Erythroblast (primary cell): ENCODE measurements at regions not wholly inside any gene's neighbourhood (a gene's known extent, or its start where the extent isn't known, plus 50 kb on each side); places are given as distances from the start of the nearest gene placed in this dataset.
"Not testable (repeated sequence)": the region's sequence is repeated elsewhere in the genome, so short reads cannot be mapped to it uniquely, and the experiment has no call there.

Source experiments
- DNase-seq, 2 experiments: peaks; one replicate each; lab custom pipeline; 2025; lab: John Stamatoyannopoulos, UW
- GATA1 ChIP-seq: IDR thresholded peaks from 2 replicates; pipeline ENCODE4 v1.6.1; 2011; ENCODE audit warnings: low read depth, mild to moderate bottlenecking, control low read depth, low read length, moderate library complexity
- POLR2A ChIP-seq: IDR thresholded peaks from 2 replicates; pipeline ENCODE4 v1.6.1; 2011; ENCODE audit warnings: mild to moderate bottlenecking, low read length

- no peak for DNase-seq
- TF ChIP-seq POLR2A, result no peak
- TF ChIP-seq GATA1, result no peak
Observed at GRCh38 chr2:106307860-106308259, 113.8 kb upstream of the UXS1 start.

- no peak for DNase-seq
- TF ChIP-seq POLR2A, result no peak
- no peak for TF ChIP-seq GATA1
Observed at GRCh38 chr2:106306387-106306786, 112.3 kb upstream of the UXS1 start.

DNA sequence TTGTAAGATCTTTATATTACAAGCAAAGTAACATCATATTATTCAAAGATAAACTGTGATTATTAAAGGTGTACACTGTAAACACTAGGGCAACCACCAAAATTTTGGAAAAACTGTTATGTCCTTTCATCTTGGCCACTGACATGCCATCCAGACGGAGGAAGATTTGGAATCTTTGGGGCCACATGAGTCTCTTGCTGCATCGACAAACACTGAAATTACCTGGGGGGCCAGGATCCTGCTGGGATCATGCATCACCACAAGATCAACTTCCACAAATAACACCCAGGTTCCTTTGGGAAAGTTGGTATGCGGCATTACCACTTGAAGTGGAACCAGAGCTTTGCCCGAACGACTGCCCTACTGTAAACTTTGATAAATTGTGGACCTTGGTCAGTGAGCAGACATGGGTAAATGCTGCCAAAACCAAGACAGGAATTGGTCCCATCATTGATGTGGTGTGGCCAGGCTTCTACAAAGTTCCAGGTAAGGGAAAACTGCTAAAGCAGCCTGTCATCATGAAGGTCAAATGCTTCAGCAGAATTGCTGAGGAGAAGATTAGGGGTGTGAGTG is 110.6 kb upstream of the UXS1 start:
- no peak for TF ChIP-seq GATA1
- TF ChIP-seq POLR2A, result no peak
- DNase-seq, result no peak

GRCh38 chr2:106299696-106300095 is 105.6 kb upstream of the UXS1 start:
- no peak for DNase-seq
- TF ChIP-seq POLR2A, result no peak
- TF ChIP-seq GATA1, result no peak

GRCh38 chr2:106296182-106296815 is 102.2 kb upstream of the UXS1 start:
- TF ChIP-seq GATA1, result no peak
- no peak for TF ChIP-seq POLR2A
- DNase-seq, result no peak

DNA sequence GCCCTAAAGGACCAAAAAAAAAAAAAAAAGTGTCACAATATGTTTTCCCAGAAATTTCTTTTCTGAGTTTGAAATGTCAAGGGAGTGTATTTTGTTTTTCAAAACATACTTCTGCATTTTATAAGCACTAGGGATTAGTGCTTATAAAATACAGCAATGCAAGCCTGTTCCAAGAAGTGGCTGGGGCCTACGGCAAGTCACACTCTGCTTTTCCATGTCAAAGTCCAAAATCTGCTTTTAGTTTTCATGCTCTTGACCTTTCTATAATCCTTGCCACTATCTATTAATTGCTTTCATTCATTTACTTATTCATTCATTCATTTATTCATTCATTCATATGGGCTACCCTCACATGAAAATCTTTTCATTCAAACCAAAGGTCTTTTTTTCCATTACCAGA is 100.1 kb upstream of the UXS1 start:
- DNase-seq, result no peak
- no peak for TF ChIP-seq GATA1
- TF ChIP-seq POLR2A, result no peak

DNA sequence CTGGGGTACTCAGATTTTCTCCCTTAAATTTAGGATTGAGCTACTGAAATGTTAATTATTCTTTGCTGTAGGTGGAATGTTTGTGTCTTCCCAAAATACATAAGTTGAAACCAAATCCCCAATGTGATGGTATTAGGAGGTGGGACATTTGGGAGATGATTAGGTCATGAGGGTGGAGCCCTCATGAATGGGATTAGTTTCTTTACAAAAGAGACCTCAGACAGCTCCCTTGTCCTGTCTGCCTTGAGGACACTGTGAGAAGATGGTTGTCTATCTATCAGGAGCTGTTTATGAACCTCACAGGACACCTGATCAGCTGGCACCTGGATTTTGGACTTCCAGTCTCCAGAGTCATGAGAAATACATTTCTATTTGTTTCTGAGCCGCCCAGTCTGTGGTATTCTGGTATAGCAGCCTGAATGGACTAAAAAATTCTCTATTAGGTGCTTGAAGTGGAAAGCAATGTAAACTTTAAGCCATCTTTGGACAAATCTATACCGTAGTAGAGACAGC is 99.2 kb upstream of the UXS1 start:
- TF ChIP-seq GATA1, result no peak
- TF ChIP-seq POLR2A, result no peak

DNA sequence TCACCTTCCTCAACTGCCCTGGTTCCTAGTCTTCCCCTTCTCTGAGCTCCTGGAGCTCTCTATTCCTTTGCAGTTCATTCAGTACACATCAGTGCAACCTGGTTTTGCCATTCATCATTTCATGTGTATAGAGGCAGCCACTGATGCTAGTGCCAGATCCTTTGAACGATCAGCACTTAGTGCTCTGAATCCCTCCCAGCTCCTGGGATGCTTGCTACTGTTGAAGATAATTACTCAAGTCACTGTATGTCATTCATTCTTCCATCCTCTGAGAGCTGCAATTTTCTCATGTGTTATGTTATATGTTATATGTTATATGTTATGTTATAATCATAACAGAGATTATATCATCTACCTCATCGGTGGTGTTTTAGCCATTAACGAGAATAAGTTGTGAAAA is 98.5 kb upstream of the UXS1 start:
- TF ChIP-seq POLR2A (no peak), GATA1 (no peak)
- DNase-seq, result no peak

More for the DNA sequence above, 99.2 kb upstream of the UXS1 start:
- no peak for DNase-seq

DNA sequence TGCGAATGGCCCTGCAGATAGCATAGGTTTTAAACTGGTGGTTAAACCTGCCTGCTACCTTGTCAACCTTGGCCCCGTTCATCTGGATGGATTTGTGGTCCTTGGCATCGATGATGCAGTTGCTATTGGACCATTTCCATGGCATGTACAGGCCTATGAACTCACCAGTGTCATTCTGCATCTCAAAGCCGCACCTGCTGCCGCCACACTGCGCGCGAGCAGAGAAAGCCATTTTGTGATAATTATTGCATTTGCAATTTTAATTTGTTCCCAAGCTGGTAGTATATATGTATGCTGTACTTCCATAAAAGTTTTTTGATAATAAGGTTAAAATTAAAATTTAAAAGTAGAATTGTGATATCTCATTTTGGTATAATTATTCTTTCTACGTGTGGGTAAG is 94.8 kb upstream of the UXS1 start:
- DNase-seq, result no peak
- no peak for TF ChIP-seq POLR2A
- no peak for TF ChIP-seq GATA1

GRCh38 chr2:106285237-106285829 is 91.2 kb upstream of the UXS1 start:
- no peak for TF ChIP-seq POLR2A
- TF ChIP-seq GATA1, result no peak
- DNase-seq, result no peak

GRCh38 chr2:106284691-106285202 is 90.6 kb upstream of the UXS1 start:
- DNase-seq, result no peak
- TF ChIP-seq POLR2A (no peak), GATA1 (no peak)

DNA sequence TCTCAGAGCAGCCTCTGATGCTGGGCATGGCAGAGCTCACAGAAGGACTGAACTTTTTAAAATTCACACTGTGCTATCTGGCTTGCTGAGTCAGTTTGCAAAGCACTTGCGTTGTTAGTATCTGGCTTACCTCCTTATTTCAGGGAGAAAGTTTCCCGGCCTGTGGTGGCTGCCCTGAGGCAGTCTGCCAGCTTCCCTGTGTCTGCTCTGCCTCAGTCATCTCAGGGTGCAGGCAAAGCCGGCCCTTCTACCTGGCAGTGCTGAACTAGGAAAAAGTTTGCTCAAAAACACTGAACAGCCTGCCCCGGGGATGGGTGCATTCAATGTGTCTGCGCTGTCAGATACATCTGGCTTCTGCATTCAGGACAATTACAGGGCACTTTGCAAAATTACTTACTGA is 90.2 kb upstream of the UXS1 start:
- TF ChIP-seq POLR2A, result no peak
- TF ChIP-seq GATA1, result no peak
- no peak for DNase-seq

- not testable (repeated sequence) for DNase-seq
Observed at GRCh38 chr2:106283228-106284152, 89.4 kb upstream of the UXS1 start.
